Activated CD8-positive, alpha-beta memory T cell treated with anti-CD3 and anti-CD28 coated beads, Interleukin-2, amount 10 ng/mL, durations not matched to agents 7 days and 5 days (primary cell): ENCODE measurements at regions not wholly inside any gene's neighbourhood (a gene's known extent, or its start where the extent isn't known, plus 50 kb on each side); places are given as distances from the start of the nearest gene placed in this dataset.

ENCODE experiments used
- ATAC-seq: fragments of 150-1000 bp; cut with Tn5 transposase; one replicate; pipeline ENCODE4 v1.10.0; 2021; ENCODE audit warnings: moderate library complexity
- CTCF ChIA-PET: fragments of 350-600 bp; sonication (Branson Sonifier 250); formaldehyde crosslinking; loops from one replicate; lab custom pipeline; 2021; ENCODE audit warnings: antibody characterized with exemption; lab: Charles Lee
- DNase-seq: peaks from one replicate; pipeline ENCODE4 v3.0.0-alpha.2; 2020
- H3K27ac Mint-ChIP-seq: one replicate; pipeline ENCODE4 v1.8.0; 2021; ENCODE audit warnings: mild to moderate bottlenecking, mixed read lengths
- H3K27me3 Mint-ChIP-seq: one replicate; pipeline ENCODE4 v1.8.0; 2021; ENCODE audit warnings: mixed read lengths
- H3K36me3 Mint-ChIP-seq: one replicate; pipeline ENCODE4 v1.8.0; 2021; ENCODE audit warnings: mild to moderate bottlenecking, mixed read lengths
- H3K4me1 Mint-ChIP-seq: one replicate; pipeline ENCODE4 v1.8.0; 2021; ENCODE audit warnings: mixed read lengths
- H3K4me3 Mint-ChIP-seq: one replicate; pipeline ENCODE4 v1.8.0; 2021; ENCODE audit warnings: mild to moderate bottlenecking, moderate library complexity, mixed read lengths
- H3K9me3 Mint-ChIP-seq: one replicate; pipeline ENCODE4 v1.8.0; 2022; ENCODE audit warnings: low read depth, mixed read lengths

DNA sequence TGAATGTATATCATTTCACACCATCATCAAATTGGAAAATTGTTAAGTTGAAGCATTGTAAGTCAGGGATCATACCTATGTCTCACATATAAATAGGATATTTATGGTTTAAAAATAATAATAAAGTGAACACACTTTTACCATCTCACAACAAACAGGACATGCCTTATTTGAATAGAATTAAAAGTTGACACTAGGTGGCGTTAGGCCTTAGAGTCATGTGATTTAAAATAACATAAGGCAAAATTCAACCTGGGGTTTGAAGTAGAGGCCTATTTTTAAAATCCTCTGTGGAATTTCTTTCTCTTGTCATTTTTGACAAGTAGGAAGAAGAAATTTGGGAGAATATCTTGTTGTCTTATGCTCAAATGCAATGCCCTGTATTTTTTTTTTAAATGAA lies 184.7 kb upstream of the PCDH15 start:
- Mint-ChIP-seq H3K27me3 (no peaks in the 10 kb centered on the region), H3K4me1 (no peaks in the 10 kb centered on the region), H3K27ac (no peak overlapping the region), H3K4me3 (no peak overlapping the region), H3K9me3 (peaks cover 10% of the 10 kb centered on the region), H3K36me3 (no peaks in the 10 kb centered on the region)
- ATAC-seq (no peak), DNase-seq (no peak)
- CTCF ChIA-PET: no interaction called here

DNA sequence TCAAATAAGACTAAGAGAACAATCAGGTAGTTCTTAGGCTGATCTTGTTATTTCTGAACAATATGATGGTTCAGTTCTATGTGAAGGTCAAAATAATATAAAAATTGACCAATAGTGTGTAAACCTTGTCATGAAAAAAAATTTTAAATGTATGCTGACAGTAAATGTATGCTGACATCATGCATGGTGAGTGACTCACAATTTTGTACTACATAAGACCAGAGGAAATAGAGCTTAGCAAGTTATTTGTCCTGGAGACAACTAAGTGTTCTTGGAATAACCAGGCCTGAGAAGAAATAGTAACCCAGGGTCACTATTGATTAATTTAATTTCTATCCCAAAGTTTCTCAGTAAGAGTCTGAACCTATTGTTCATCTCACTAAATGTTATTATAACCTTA lies 182.2 kb upstream of the PCDH15 start:
- CTCF ChIA-PET: no interaction called here
- peaks cover 10% of the 10 kb centered on the region for H3K9me3 Mint-ChIP-seq
- DNase-seq (no peak), ATAC-seq (no peak)
- H3K27me3 Mint-ChIP-seq: no peaks in the 10 kb centered on the region
- no peaks in the 10 kb centered on the region for H3K4me1 Mint-ChIP-seq
- no peak overlapping the region for H3K27ac Mint-ChIP-seq
- no peak overlapping the region for H3K4me3 Mint-ChIP-seq
- no peaks in the 10 kb centered on the region for H3K36me3 Mint-ChIP-seq

DNA sequence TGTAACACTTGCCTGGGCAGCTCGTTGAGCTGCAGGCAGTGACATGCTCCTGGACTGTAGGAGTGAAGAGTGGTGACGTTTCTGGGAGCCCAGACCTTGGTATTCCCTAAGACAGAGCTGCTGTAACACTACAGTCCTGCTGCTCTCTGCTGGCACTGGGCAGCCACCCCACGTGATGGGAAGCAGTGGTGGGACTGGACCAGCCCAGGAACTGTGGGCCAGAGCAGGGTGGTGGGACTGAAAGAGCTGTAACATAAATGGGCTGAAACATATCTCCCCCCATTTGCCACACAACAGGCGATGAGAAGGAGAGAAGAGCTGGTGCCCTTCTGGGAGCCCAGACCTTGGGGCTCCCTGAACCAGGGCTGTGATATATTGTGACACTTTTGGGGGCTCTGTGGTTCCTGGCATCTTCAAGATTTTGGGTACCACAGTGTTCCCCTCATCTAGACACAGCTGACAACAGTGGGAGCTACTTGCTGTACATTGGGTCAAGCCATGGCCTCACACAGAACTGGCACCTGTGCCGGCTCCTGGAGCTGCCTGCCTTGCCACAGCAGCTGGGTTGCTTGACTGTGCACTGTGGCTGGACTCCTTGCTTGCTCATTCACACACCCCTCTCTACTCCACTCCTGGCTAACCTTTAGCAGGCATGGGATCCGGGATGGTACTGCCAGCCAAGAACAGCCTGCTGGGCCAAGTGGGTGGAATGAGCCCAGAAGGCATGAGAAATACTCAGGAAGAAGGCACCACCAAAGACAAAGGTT lies 161.3 kb upstream of the PCDH15 start:
- Mint-ChIP-seq H3K36me3 (no peaks in the 10 kb centered on the region), H3K9me3 (peaks cover 9% of the 10 kb centered on the region), H3K27me3 (no peaks in the 10 kb centered on the region), H3K4me3 (no peak overlapping the region), H3K4me1 (no peaks in the 10 kb centered on the region), H3K27ac (no peak overlapping the region)
- no peak for DNase-seq
- CTCF ChIA-PET: no interaction called here
- ATAC-seq: no peak

DNA sequence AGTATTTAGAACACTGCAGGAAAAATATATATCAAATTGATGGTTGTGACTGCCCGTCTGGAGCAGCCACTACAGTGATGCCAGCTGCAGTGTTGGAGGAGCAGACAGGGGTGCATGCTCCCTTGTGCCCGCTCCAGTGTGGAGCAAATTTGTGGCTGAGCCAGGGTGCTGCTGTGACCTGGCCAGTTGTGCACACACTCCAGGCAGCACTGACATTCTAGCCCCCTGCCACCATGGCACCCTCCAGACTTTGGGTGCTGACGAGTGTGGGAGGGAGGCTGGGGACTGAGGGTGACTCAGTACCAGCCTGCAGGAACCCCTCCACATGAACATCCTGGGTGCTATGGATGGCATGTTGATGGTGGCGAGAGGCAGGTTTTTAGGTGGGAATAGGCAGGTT lies 160.0 kb upstream of the PCDH15 start:
- H3K4me1 Mint-ChIP-seq: no peaks in the 10 kb centered on the region
- H3K27ac Mint-ChIP-seq: no peak overlapping the region
- no peak for DNase-seq
- CTCF ChIA-PET: no interaction called here
- no peaks in the 10 kb centered on the region for H3K27me3 Mint-ChIP-seq
- H3K9me3 Mint-ChIP-seq: peaks cover 9% of the 10 kb centered on the region
- H3K36me3 Mint-ChIP-seq: no peaks in the 10 kb centered on the region
- no peak for ATAC-seq
- no peak overlapping the region for H3K4me3 Mint-ChIP-seq

DNA sequence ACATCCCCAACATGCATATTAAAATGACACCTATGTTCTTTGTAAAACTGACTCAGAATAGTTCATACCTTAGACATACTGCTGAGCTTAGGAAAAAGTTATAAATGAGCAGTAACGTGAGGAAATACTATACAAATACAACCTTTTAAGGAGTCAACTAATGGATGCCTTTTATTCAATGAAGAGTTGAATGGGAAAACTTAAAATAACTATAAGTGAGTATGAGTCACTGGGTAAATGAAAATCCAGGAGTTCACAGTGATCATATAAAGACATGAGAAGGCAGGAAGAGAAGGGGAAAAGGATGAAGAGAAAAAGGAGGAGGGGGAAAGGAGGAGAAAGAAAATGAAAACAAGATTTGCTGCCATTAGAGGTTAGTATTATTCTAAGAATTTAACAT lies 157.8 kb upstream of the PCDH15 start:
- no peaks in the 10 kb centered on the region for H3K4me1 Mint-ChIP-seq
- H3K36me3 Mint-ChIP-seq: no peaks in the 10 kb centered on the region
- no peaks in the 10 kb centered on the region for H3K27me3 Mint-ChIP-seq
- ATAC-seq (no peak), DNase-seq (no peak)
- H3K9me3 Mint-ChIP-seq: peaks cover 9% of the 10 kb centered on the region
- no peak overlapping the region for H3K4me3 Mint-ChIP-seq
- CTCF ChIA-PET: no interaction called here
- H3K27ac Mint-ChIP-seq: no peak overlapping the region

DNA sequence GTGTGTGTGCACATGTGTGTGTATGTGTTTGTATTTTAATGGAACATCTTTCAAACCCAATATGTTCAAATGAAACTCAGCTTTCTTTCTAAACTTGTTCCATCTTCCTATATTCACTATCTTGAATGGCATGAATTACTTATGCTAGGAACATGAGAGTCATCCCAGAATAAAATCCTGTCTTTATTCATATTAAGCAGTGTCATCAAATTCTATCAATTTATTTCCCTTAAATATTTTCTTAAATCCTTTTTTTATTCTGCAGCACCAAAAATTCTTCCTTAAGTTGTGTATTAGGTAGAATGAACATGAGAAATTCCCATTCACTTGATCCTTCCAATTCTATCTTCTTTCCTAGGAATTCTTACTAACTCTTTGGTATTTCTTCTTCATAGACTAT lies 146.6 kb upstream of the PCDH15 start:
- CTCF ChIA-PET: no interaction called here
- ATAC-seq (no peak), DNase-seq (no peak)
- peaks cover 2% of the 10 kb centered on the region for H3K9me3 Mint-ChIP-seq
- no peak overlapping the region for H3K27ac Mint-ChIP-seq
- H3K27me3 Mint-ChIP-seq: no peaks in the 10 kb centered on the region
- H3K4me3 Mint-ChIP-seq: no peak overlapping the region
- no peaks in the 10 kb centered on the region for H3K36me3 Mint-ChIP-seq
- H3K4me1 Mint-ChIP-seq: no peaks in the 10 kb centered on the region

DNA sequence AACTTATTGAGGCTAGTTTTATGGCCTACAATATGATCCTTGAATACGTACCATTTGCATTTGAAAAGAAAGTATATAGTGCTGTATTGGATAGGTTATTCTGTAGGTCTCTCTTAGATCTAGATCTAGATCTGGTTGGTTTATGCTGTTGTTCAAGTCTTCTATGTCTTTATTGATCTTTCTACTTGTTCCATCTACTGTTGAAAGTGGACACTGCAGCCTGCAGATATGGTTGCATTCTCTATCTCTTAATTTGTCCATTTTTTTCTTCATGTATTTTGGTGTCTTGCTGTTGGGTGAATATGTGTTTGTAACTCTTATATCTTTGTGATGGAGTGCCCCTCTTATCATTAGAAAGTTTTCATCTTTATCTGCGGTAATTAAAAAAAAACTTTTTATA lies 139.4 kb upstream of the PCDH15 start:
- ATAC-seq (no peak), DNase-seq (no peak)
- peaks cover 2% of the 10 kb centered on the region for H3K9me3 Mint-ChIP-seq
- CTCF ChIA-PET: no interaction called here
- no peak overlapping the region for H3K27ac Mint-ChIP-seq
- no peaks in the 10 kb centered on the region for H3K27me3 Mint-ChIP-seq
- no peaks in the 10 kb centered on the region for H3K36me3 Mint-ChIP-seq
- H3K4me3 Mint-ChIP-seq: no peak overlapping the region
- H3K4me1 Mint-ChIP-seq: no peaks in the 10 kb centered on the region

DNA sequence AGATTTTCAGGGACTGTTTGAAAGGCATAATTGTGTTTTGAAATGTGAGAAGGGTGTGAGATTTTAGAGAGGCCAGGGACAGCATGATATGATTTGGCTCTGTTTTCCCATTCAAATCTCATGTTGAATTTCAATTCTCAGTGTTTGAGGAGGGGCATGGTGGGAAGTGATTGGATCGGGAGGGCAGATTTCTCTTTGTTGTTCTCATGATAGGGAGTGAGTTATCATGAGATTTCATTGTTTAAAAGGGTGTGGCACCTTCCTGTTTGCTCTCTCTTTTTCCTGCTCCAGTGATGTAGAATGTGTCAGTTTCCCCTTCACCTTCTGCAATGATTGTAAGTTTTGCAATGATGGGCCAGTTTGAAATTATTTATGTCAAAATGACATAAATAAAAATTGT lies 113.0 kb upstream of the PCDH15 start:
- no peaks in the 10 kb centered on the region for H3K36me3 Mint-ChIP-seq
- peaks cover 14% of the 10 kb centered on the region for H3K9me3 Mint-ChIP-seq
- H3K4me3 Mint-ChIP-seq: no peak overlapping the region
- ATAC-seq (no peak), DNase-seq (no peak)
- no peaks in the 10 kb centered on the region for H3K4me1 Mint-ChIP-seq
- no peaks in the 10 kb centered on the region for H3K27me3 Mint-ChIP-seq
- CTCF ChIA-PET: no interaction called here
- no peak overlapping the region for H3K27ac Mint-ChIP-seq

DNA sequence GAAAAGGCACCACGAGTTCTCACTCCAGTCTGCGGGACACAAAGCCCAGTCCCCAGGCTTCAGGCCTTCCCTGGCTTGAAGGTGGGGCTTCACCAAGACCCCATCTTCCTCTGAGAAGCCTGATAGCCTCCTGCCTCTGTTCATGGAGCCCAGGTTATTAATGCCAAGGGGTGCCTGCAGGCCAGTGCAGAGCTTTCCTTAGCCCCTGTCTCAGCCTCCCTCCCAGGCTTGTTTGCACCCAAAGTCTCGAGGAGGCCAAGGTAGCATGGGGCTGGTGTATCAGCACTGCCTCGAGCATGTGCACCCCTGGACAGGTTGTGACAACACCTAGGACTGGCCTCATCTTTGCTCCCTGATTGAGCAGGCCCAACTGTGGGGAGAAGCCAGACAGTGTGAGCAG lies 108.1 kb upstream of the PCDH15 start:
- ATAC-seq: no peak
- CTCF ChIA-PET: no interaction called here
- Mint-ChIP-seq H3K4me1 (no peaks in the 10 kb centered on the region), H3K4me3 (no peak overlapping the region), H3K27ac (no peak overlapping the region), H3K27me3 (no peaks in the 10 kb centered on the region), H3K36me3 (no peaks in the 10 kb centered on the region), H3K9me3 (peaks cover 9% of the 10 kb centered on the region)
- no peak for DNase-seq

DNA sequence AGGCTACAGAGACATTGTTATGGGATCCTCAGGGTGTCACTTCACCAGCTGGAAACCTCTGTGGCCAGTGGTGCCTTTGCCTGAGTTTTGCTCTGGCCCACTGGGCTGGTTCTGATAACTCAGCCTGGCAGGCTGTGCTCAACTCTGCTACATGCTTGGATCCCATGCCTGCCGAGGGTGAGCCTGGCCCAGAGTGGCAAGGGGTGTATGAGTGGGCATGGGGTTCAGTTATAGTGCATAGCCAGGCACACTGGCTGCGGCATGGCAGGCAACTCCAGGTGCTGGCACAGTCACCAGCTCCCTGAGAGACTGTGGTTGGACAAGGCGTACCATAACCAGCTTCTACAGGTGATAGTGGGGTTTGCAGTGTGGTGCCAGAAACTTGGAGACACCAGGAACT lies 107.0 kb upstream of the PCDH15 start:
- CTCF ChIA-PET: no interaction called here
- no peak overlapping the region for H3K4me3 Mint-ChIP-seq
- H3K27me3 Mint-ChIP-seq: no peaks in the 10 kb centered on the region
- H3K27ac Mint-ChIP-seq: no peak overlapping the region
- no peaks in the 10 kb centered on the region for H3K4me1 Mint-ChIP-seq
- ATAC-seq (no peak), DNase-seq (no peak)
- H3K36me3 Mint-ChIP-seq: no peaks in the 10 kb centered on the region
- H3K9me3 Mint-ChIP-seq: peaks cover 9% of the 10 kb centered on the region

DNA sequence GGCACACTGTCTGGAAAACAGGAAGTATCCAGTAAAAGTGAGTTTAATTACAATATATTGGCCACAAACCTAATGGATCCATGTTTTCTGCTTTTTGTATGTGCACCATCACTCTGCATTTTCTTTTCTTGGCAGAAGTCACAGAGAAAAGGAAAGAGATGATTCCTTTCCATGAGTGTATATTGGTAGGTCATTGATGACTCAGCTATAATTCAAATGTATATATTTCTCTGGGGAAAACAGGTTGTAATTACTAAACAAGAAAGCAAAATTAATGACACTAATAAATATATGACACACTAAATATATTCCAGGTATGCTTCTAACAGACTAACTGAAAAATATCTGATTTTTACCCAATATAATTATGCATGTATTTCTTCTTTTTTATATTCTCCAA lies 105.9 kb upstream of the PCDH15 start:
- no peak overlapping the region for H3K4me3 Mint-ChIP-seq
- no peaks in the 10 kb centered on the region for H3K27me3 Mint-ChIP-seq
- DNase-seq: no peak
- H3K36me3 Mint-ChIP-seq: no peaks in the 10 kb centered on the region
- ATAC-seq: no peak
- no peak overlapping the region for H3K27ac Mint-ChIP-seq
- no peaks in the 10 kb centered on the region for H3K4me1 Mint-ChIP-seq
- CTCF ChIA-PET: no interaction called here
- H3K9me3 Mint-ChIP-seq: peaks cover 5% of the 10 kb centered on the region

DNA sequence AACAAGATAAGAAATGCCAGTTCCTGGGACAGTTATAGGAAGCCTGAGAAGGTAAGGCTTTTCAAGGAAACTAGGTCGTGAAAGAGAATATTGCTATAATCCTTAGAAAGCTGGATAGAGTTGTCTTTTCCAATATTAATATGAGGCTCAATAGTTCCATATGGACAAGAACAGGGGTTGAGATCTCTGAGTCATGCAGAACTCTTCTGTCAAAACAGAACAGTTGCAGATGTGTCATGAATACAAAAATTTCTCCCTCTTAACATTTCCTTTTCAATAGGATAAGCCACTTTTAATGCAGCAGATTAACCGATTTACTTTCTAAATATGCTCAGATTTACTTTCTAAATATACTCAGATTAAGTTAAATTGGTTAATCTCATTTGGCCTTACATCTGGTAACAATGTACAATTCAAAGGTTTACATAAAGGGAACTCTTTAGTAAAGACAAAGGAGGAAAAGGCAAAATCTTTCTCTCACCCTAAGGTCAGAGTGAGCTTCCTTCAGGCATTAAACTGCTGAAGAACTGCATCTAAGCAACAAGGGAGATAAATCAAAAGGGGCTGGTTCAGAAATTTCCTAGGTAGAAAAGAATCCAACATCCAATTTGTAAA lies 104.7 kb upstream of the PCDH15 start:
- CTCF ChIA-PET: no interaction called here
- no peaks in the 10 kb centered on the region for H3K27me3 Mint-ChIP-seq
- no peak for ATAC-seq

DNA sequence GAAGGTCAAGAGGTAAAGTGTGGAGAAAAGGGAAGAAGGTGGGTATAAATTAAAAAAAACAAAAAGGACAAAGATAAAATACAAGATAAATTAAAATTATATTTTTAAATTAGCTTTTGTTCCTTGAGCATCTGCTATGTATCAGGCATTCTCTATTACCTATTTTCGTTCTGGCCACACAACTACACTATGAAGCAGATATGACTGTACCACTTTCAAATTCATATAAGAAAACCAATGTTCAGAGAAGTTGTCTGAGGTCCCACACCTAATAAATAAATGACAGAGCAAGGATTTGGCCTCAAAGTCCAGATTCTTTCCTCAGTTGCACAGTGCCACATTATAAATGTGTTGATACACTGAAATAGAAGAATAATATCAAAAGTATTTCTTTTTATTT lies 103.8 kb upstream of the PCDH15 start:
- Mint-ChIP-seq H3K36me3 (no peaks in the 10 kb centered on the region), H3K27ac (no peak overlapping the region), H3K4me3 (no peak overlapping the region), H3K27me3 (no peaks in the 10 kb centered on the region), H3K9me3 (peaks cover 3% of the 10 kb centered on the region), H3K4me1 (no peaks in the 10 kb centered on the region)
- CTCF ChIA-PET: no interaction called here
- no peak for ATAC-seq
- no peak for DNase-seq

More for the DNA sequence above, 104.7 kb upstream of the PCDH15 start:
- DNase-seq: no peak
- Mint-ChIP-seq H3K27ac (no peak overlapping the region), H3K36me3 (no peaks in the 10 kb centered on the region), H3K9me3 (peaks cover 3% of the 10 kb centered on the region), H3K4me3 (no peak overlapping the region), H3K4me1 (no peaks in the 10 kb centered on the region)

DNA sequence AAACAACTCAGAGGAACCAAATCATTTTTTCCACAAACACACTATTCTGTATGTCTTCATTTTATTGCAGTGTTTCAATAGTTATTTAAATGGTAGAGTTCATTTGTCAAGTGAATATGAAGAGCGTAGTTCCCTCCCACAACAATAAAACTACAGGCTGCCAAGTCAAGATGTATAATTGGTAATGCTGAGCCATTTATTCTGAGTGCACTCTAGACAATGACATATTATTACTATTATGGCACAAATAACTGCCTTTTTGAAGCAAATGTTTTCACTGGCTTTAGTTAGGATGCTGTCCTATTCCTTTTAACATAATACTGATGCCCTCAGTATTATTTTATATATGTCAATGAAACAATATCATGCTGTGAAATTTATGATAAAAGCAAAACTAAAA lies 102.7 kb upstream of the PCDH15 start:
- H3K36me3 Mint-ChIP-seq: no peaks in the 10 kb centered on the region
- H3K4me3 Mint-ChIP-seq: no peak overlapping the region
- peaks cover 5% of the 10 kb centered on the region for H3K9me3 Mint-ChIP-seq
- no peak overlapping the region for H3K27ac Mint-ChIP-seq
- CTCF ChIA-PET: no interaction called here
- ATAC-seq (no peak), DNase-seq (no peak)
- H3K27me3 Mint-ChIP-seq: no peaks in the 10 kb centered on the region
- no peaks in the 10 kb centered on the region for H3K4me1 Mint-ChIP-seq
